ENCODE measurements at regions not wholly inside any gene's neighbourhood (a gene's known extent, or its start where the extent isn't known, plus 50 kb on each side); places are given as distances from the start of the nearest gene placed in this dataset.

DNA sequence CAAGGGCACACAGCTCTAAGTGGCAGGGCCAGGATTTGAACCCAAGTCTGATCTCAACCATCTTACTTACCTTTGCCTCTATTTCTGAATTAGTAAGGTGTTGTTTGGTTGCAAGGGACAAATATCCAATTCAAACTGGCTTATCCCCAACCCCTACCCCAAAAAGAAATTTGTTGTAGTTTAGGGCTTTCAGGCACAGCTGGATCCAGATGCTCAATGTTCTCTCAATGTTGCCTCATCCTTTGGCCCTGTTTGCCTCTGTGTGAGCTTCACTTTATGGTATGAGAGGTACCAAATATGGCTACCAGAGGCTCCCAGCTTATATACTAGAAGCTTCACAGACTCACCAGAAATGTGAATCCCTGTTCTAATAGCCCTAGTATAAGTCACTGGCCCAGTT lies 499.9 kb downstream of the SHQ1 start:
- TF ChIP-seq, protein P1, sequence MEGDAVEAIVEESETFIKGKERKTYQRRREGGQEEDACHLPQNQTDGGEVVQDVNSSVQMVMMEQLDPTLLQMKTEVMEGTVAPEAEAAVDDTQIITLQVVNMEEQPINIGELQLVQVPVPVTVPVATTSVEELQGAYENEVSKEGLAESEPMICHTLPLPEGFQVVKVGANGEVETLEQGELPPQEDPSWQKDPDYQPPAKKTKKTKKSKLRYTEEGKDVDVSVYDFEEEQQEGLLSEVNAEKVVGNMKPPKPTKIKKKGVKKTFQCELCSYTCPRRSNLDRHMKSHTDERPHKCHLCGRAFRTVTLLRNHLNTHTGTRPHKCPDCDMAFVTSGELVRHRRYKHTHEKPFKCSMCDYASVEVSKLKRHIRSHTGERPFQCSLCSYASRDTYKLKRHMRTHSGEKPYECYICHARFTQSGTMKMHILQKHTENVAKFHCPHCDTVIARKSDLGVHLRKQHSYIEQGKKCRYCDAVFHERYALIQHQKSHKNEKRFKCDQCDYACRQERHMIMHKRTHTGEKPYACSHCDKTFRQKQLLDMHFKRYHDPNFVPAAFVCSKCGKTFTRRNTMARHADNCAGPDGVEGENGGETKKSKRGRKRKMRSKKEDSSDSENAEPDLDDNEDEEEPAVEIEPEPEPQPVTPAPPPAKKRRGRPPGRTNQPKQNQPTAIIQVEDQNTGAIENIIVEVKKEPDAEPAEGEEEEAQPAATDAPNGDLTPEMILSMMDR (conservative IDR thresholded peaks at IDR 0.05) = no peak
- TF ChIP-seq EZH2 (IDR thresholded peaks at IDR 0.05; ENCODE audit: low read depth) = no peak
